Lower leg skin (tissue), 3 donors: ENCODE measurements at regions not wholly inside any gene's neighbourhood (a gene's known extent, or its start where the extent isn't known, plus 50 kb on each side); places are given as distances from the start of the nearest gene placed in this dataset.

Experiments used
- CTCF ChIP-seq, 3 donors: fragments of 450-650 bp; IDR thresholded peaks; one replicate each; pipeline ENCODE4 v1.5.1; 2016; ENCODE audit warnings: antibody characterized with exemption in 3 of 3, mild to moderate bottlenecking in 3 of 3, moderate library complexity in 2 of 3
- POLR2A ChIP-seq, 2 donors: fragments of 450-650 bp; IDR thresholded peaks; one replicate each; pipeline ENCODE4 v1.6.1; 2016 to 2017; ENCODE audit warnings: antibody characterized with exemption in 2 of 2, mild to moderate bottlenecking in 1 of 2, moderate library complexity in 1 of 2

GRCh38 chr9:25374281-25374680 lies 304.0 kb downstream of the TUSC1 start:
- TF ChIP-seq POLR2A (IDR thresholded peaks at IDR 0.05) = no peak
- TF ChIP-seq CTCF (IDR thresholded peaks at IDR 0.05) = no peak
